Adrenal gland (tissue), 5 donors: ENCODE measurements at regions not wholly inside any gene's neighbourhood (a gene's known extent, or its start where the extent isn't known, plus 50 kb on each side); places are given as distances from the start of the nearest gene placed in this dataset.
"Not testable (repeated sequence)": the region's sequence is repeated elsewhere in the genome, so short reads cannot be mapped to it uniquely, and the experiment has no call there.

ENCODE experiments used
- CTCF ChIP-seq, 6 experiments: fragments of 450-650 bp in 4 of 6; fragments of 200-600 bp in 2 of 6; sonication (generic) in 1 of 6; IDR thresholded peaks; 1 replicate in 5 of 6; 2 replicates in 1 of 6; pipeline versions ENCODE4 v1.5.1 to v1.8.0; 2016 to 2021; ENCODE audit warnings: antibody characterized with exemption in 6 of 6, mild to moderate bottlenecking in 2 of 6, moderate library complexity in 1 of 6
- POLR2A ChIP-seq, 2 donors: fragments of 450-650 bp; IDR thresholded peaks; one replicate each; pipeline ENCODE4 v1.6.1; 2017; ENCODE audit warnings: antibody characterized with exemption in 2 of 2, mild to moderate bottlenecking in 2 of 2, moderate library complexity in 1 of 2
- donor health status: DM: no; HTN: no; CAD: no.

- not testable (repeated sequence) for TF ChIP-seq CTCF, POLR2A (IDR thresholded peaks at IDR 0.05)
Observed at GRCh38 chr7:73166152-73166551, 80.3 kb upstream of the SPDYE9 start.
